Upper lobe of left lung (tissue), 4 donors: ENCODE measurements at regions not wholly inside any gene's neighbourhood (a gene's known extent, or its start where the extent isn't known, plus 50 kb on each side); places are given as distances from the start of the nearest gene placed in this dataset.

Experiments used
- CTCF ChIP-seq, 6 experiments: fragments of 450-650 bp in 4 of 6; fragments of 200-600 bp in 2 of 6; sonication (generic) in 2 of 6; IDR thresholded peaks; one replicate each; pipeline ENCODE4 v1.5.1; 2016 to 2019; ENCODE audit warnings: antibody characterized with exemption in 6 of 6
- POLR2A ChIP-seq, 4 donors: fragments of 450-650 bp; IDR thresholded peaks; one replicate each; pipeline ENCODE4 v1.5.1; 2016 to 2017; ENCODE audit warnings: antibody characterized with exemption in 4 of 4, mild to moderate bottlenecking in 2 of 4

GRCh38 chr15:31468911-31469785, 142.5 kb downstream of the KLF13 start:
- no peak for TF ChIP-seq CTCF (IDR thresholded peaks at IDR 0.05)
- TF ChIP-seq POLR2A (IDR thresholded peaks at IDR 0.05) = no peak
